ENCODE measurements at regions not wholly inside any gene's neighbourhood (a gene's known extent, or its start where the extent isn't known, plus 50 kb on each side); places are given as distances from the start of the nearest gene placed in this dataset.
"Not testable (repeated sequence)": the region's sequence is repeated elsewhere in the genome, so short reads cannot be mapped to it uniquely, and the experiment has no call there.

GRCh38 chr12:67716817-67717216, 68.3 kb downstream of the DYRK2 start:
- H3K36me3 ChIP-seq (ENCODE audit: control insufficient read depth in 2 of 3, insufficient read depth in 3 of 3, low read length in 3 of 3) = no peaks in the 10 kb centered on the region
- Mint-ChIP-seq H3K27me3 (peaks cover 0 to 4% (median 0%) of the 10 kb centered on the region in 5 donors), H3K4me1 (peaks cover 0 to 10% (median 0%) of the 10 kb centered on the region in 7 donors), H3K9me3 (no peaks in the 10 kb centered on the region), H3K4me3 (no peak overlapping the region), H3K36me3 (peaks cover 0 to 25% (median 4%) of the 10 kb centered on the region in 5 donors), H3K27ac (no peak overlapping the region)
- intact Hi-C loops (cut with micrococcal nuclease) = no loop called here
- CTCF ChIA-PET = no interaction called here
- no peak for ATAC-seq
- H3K4me1 ChIP-seq (ENCODE audit: control insufficient read depth in 2 of 2, insufficient read depth in 2 of 2, low read length in 2 of 2) = no peaks in the 10 kb centered on the region
- H3K9me3 ChIP-seq (ENCODE audit: control insufficient read depth in 2 of 3, low read length in 3 of 3) = no peaks in the 10 kb centered on the region
- H3K27ac ChIP-seq (ENCODE audit: low read depth, low read length) = no peak overlapping the region
- H3K4me3 ChIP-seq (ENCODE audit: low read length) = no peak overlapping the region
- DNase-seq = no peak
- no peaks in the 10 kb centered on the region for H3K27me3 ChIP-seq (ENCODE audit: control insufficient read depth in 2 of 2, insufficient read depth in 2 of 2, low read length in 2 of 2)
- POLR2A ChIA-PET = no interaction called here

GRCh38 chr12:67719303-67719702, 70.8 kb downstream of the DYRK2 start:
- H3K27me3 ChIP-seq (ENCODE audit: control insufficient read depth in 2 of 2, insufficient read depth in 2 of 2, low read length in 2 of 2); H3K9me3 ChIP-seq (ENCODE audit: control insufficient read depth in 2 of 3, low read length in 3 of 3); H3K27ac ChIP-seq (ENCODE audit: low read depth, low read length); ATAC-seq; CTCF ChIA-PET; H3K4me1 ChIP-seq (ENCODE audit: control insufficient read depth in 2 of 2, insufficient read depth in 2 of 2, low read length in 2 of 2); H3K4me3 Mint-ChIP-seq; H3K36me3 ChIP-seq (ENCODE audit: control insufficient read depth in 2 of 3, insufficient read depth in 3 of 3, low read length in 3 of 3); intact Hi-C loops (cut with micrococcal nuclease); POLR2A ChIA-PET; H3K27me3 Mint-ChIP-seq; H3K27ac Mint-ChIP-seq; DNase-seq; H3K4me3 ChIP-seq (ENCODE audit: low read length); H3K4me1 Mint-ChIP-seq; H3K9me3 Mint-ChIP-seq: not testable (repeated sequence)
- peaks cover 0 to 14% (median 2%) of the 10 kb centered on the region in 5 donors for H3K36me3 Mint-ChIP-seq

GRCh38 chr12:67720351-67720856, 71.9 kb downstream of the DYRK2 start:
- DNase-seq (no peak), ATAC-seq (no peak)
- no peak overlapping the region for H3K27ac ChIP-seq (ENCODE audit: low read depth, low read length)
- no peaks in the 10 kb centered on the region for H3K4me1 ChIP-seq (ENCODE audit: control insufficient read depth in 2 of 2, insufficient read depth in 2 of 2, low read length in 2 of 2)
- Mint-ChIP-seq H3K9me3 (no peaks in the 10 kb centered on the region), H3K4me1 (peaks cover 0 to 4% (median 0%) of the 10 kb centered on the region in 7 donors), H3K27me3 (peaks cover 0 to 4% (median 0%) of the 10 kb centered on the region in 5 donors), H3K36me3 (peaks cover 0 to 9% (median 2%) of the 10 kb centered on the region in 5 donors), H3K27ac (no peak overlapping the region), H3K4me3 (no peak overlapping the region)
- intact Hi-C loops (cut with micrococcal nuclease) = no loop called here
- ChIA-PET CTCF (no interaction called here), POLR2A (no interaction called here)
- H3K36me3 ChIP-seq (ENCODE audit: control insufficient read depth in 2 of 3, insufficient read depth in 3 of 3, low read length in 3 of 3) = no peaks in the 10 kb centered on the region
- no peak overlapping the region for H3K4me3 ChIP-seq (ENCODE audit: low read length)
- H3K9me3 ChIP-seq (ENCODE audit: control insufficient read depth in 2 of 3, low read length in 3 of 3) = no peaks in the 10 kb centered on the region
- no peaks in the 10 kb centered on the region for H3K27me3 ChIP-seq (ENCODE audit: control insufficient read depth in 2 of 2, insufficient read depth in 2 of 2, low read length in 2 of 2)

- Histone ChIP-seq H3K36me3 (ENCODE audit: control insufficient read depth in 2 of 3, insufficient read depth in 3 of 3, low read length in 3 of 3) (no peaks in the 10 kb centered on the region), H3K27me3 (ENCODE audit: control insufficient read depth in 2 of 2, insufficient read depth in 2 of 2, low read length in 2 of 2) (no peaks in the 10 kb centered on the region), H3K27ac (ENCODE audit: low read depth, low read length) (no peak overlapping the region), H3K4me3 (ENCODE audit: low read length) (no peak overlapping the region), H3K9me3 (ENCODE audit: control insufficient read depth in 2 of 3, low read length in 3 of 3) (no peaks in the 10 kb centered on the region), H3K4me1 (ENCODE audit: control insufficient read depth in 2 of 2, insufficient read depth in 2 of 2, low read length in 2 of 2) (no peaks in the 10 kb centered on the region)
- intact Hi-C loops (cut with micrococcal nuclease) = no loop called here
- H3K36me3 Mint-ChIP-seq = peaks cover 0 to 2% (median under 1%) of the 10 kb centered on the region in 5 donors
- peaks cover 0 to 7% (median 0%) of the 10 kb centered on the region in 5 donors for H3K27me3 Mint-ChIP-seq
- no peak overlapping the region for H3K4me3 Mint-ChIP-seq
- ATAC-seq = no peak
- ChIA-PET POLR2A (interaction anchor here (0.7 kb wide), 1 partner anchor 146 kb away, joined by 3 read pairs; no protein-coding TSS in a partner anchor), CTCF (no interaction called here)
- no peaks in the 10 kb centered on the region for H3K9me3 Mint-ChIP-seq
- DNase-seq = no peak
- peaks cover 0 to 4% (median 0%) of the 10 kb centered on the region in 7 donors for H3K4me1 Mint-ChIP-seq
- H3K27ac Mint-ChIP-seq = no peak overlapping the region
These were observed 72.7 kb downstream of the DYRK2 start for GRCh38 chr12:67721248-67721647.

GRCh38 chr12:67722296-67722695, 73.8 kb downstream of the DYRK2 start:
- no peaks in the 10 kb centered on the region for H3K4me1 ChIP-seq (ENCODE audit: control insufficient read depth in 2 of 2, insufficient read depth in 2 of 2, low read length in 2 of 2)
- intact Hi-C loops (cut with micrococcal nuclease) = no loop called here
- no peak overlapping the region for H3K27ac Mint-ChIP-seq
- ChIA-PET CTCF (no interaction called here), POLR2A (no interaction called here)
- no peaks in the 10 kb centered on the region for H3K27me3 ChIP-seq (ENCODE audit: control insufficient read depth in 2 of 2, insufficient read depth in 2 of 2, low read length in 2 of 2)
- H3K36me3 Mint-ChIP-seq = peaks cover 0 to 2% (median 0%) of the 10 kb centered on the region in 5 donors
- H3K27ac ChIP-seq (ENCODE audit: low read depth, low read length) = no peak overlapping the region
- peaks cover 0 to 4% (median 0%) of the 10 kb centered on the region in 7 donors for H3K4me1 Mint-ChIP-seq
- H3K4me3 ChIP-seq (ENCODE audit: low read length) = no peak overlapping the region
- peaks cover 0 to 7% (median 0%) of the 10 kb centered on the region in 5 donors for H3K27me3 Mint-ChIP-seq
- ATAC-seq (no peak), DNase-seq (no peak)
- H3K36me3 ChIP-seq (ENCODE audit: control insufficient read depth in 2 of 3, insufficient read depth in 3 of 3, low read length in 3 of 3) = no peaks in the 10 kb centered on the region
- H3K9me3 Mint-ChIP-seq = no peaks in the 10 kb centered on the region
- H3K9me3 ChIP-seq (ENCODE audit: control insufficient read depth in 2 of 3, low read length in 3 of 3) = no peaks in the 10 kb centered on the region
- no peak overlapping the region for H3K4me3 Mint-ChIP-seq

- Histone ChIP-seq H3K27ac (ENCODE audit: low read depth, low read length) (no peak overlapping the region), H3K9me3 (ENCODE audit: control insufficient read depth in 2 of 3, low read length in 3 of 3) (no peaks in the 10 kb centered on the region), H3K4me3 (ENCODE audit: low read length) (no peak overlapping the region), H3K36me3 (ENCODE audit: control insufficient read depth in 2 of 3, insufficient read depth in 3 of 3, low read length in 3 of 3) (no peaks in the 10 kb centered on the region), H3K4me1 (ENCODE audit: control insufficient read depth in 2 of 2, insufficient read depth in 2 of 2, low read length in 2 of 2) (no peaks in the 10 kb centered on the region), H3K27me3 (ENCODE audit: control insufficient read depth in 2 of 2, insufficient read depth in 2 of 2, low read length in 2 of 2) (no peaks in the 10 kb centered on the region)
- Mint-ChIP-seq H3K36me3 (no peaks in the 10 kb centered on the region), H3K9me3 (no peaks in the 10 kb centered on the region), H3K27me3 (peaks cover 0 to 18% (median 0%) of the 10 kb centered on the region in 5 donors), H3K27ac (no peak overlapping the region), H3K4me3 (no peak overlapping the region), H3K4me1 (no peaks in the 10 kb centered on the region)
- intact Hi-C loops (cut with micrococcal nuclease) = no loop called here
- CTCF ChIA-PET = no interaction called here
- DNase-seq (no peak), ATAC-seq (no peak)
- POLR2A ChIA-PET = no interaction called here
These were observed 78.3 kb downstream of the DYRK2 start for GRCh38 chr12:67726868-67727267.
